ENCODE measurements at regions not wholly inside any gene's neighbourhood (a gene's known extent, or its start where the extent isn't known, plus 50 kb on each side); places are given as distances from the start of the nearest gene placed in this dataset.
A peak's percentile ranks its signal among the peaks of the same experiment; 100 is the strongest.

- ChIA-PET CTCF (interaction anchor here (0.7 to 1.2 kb wide), 3 partner anchors 8 to 367 kb away, joined by 3 to 15 read pairs (median 3); no protein-coding TSS in a partner anchor), POLR2A (ENCODE audit: low non-redundant PET) (no interaction called here)
- intact Hi-C loops (cut with micrococcal nuclease; ENCODE audit: unreplicated experiment) = loop anchor here (1.0 to 2.0 kb wide), 3 partner anchors 221 to 665 kb away; no protein-coding TSS in a partner anchor
- no peaks in the 10 kb centered on the region for H3K4me1 ChIP-seq (ENCODE audit: insufficient read depth, low read length, poor library complexity, severe bottlenecking)
- H3K4me3 ChIP-seq (ENCODE audit: low read depth, low read length, poor library complexity, severe bottlenecking) = no peak overlapping the region
- H3K9me3 ChIP-seq (ENCODE audit: low read depth, low read length, poor library complexity, severe bottlenecking) = no peaks in the 10 kb centered on the region
- peak; percentile 92 for TF ChIP-seq CTCF (conservative IDR thresholded peaks at IDR 0.05; ENCODE audit: low read depth, low read length)
- no peak for TF ChIP-seq EZH2 (IDR thresholded peaks at IDR 0.05; ENCODE audit: borderline replicate concordance, low read depth, low read length, poor library complexity, severe bottlenecking)
- DNase-seq (ENCODE audit: low spot score) = peak; percentile 74
- H3K27me3 ChIP-seq (replicated peaks; ENCODE audit: insufficient read depth, low read depth, low read length, poor library complexity) = peaks cover 24% of the 10 kb centered on the region
- no TSS peak for BruUV-seq (replicated peaks)
- H3K36me3 ChIP-seq (ENCODE audit: insufficient read depth, low read length, poor library complexity, severe bottlenecking) = no peaks in the 10 kb centered on the region
- no peak overlapping the region for H3K27ac ChIP-seq (ENCODE audit: low read depth, low read length, poor library complexity, severe bottlenecking)
These were observed 61.5 kb downstream of the TBXT start for GRCh38 chr6:166106076-166106686.

GRCh38 chr6:166105341-166106075 lies 62.1 kb downstream of the TBXT start:
- Histone ChIP-seq H3K36me3 (ENCODE audit: insufficient read depth, low read length, poor library complexity, severe bottlenecking) (no peaks in the 10 kb centered on the region), H3K4me3 (ENCODE audit: low read depth, low read length, poor library complexity, severe bottlenecking) (no peak overlapping the region), H3K4me1 (ENCODE audit: insufficient read depth, low read length, poor library complexity, severe bottlenecking) (no peaks in the 10 kb centered on the region), H3K9me3 (ENCODE audit: low read depth, low read length, poor library complexity, severe bottlenecking) (no peaks in the 10 kb centered on the region), H3K27ac (ENCODE audit: low read depth, low read length, poor library complexity, severe bottlenecking) (no peak overlapping the region), H3K27me3 (replicated peaks; ENCODE audit: insufficient read depth, low read depth, low read length, poor library complexity) (peaks cover 19% of the 10 kb centered on the region)
- BruUV-seq (replicated peaks) = no TSS peak
- ChIA-PET CTCF (interaction anchor here (1.2 kb wide), 2 partner anchors 8 to 222 kb away, joined by 3 to 15 read pairs; no protein-coding TSS in a partner anchor), POLR2A (ENCODE audit: low non-redundant PET) (no interaction called here)
- intact Hi-C loops (cut with micrococcal nuclease; ENCODE audit: unreplicated experiment) = loop anchor here (1.0 to 2.0 kb wide), 3 partner anchors 220 to 665 kb away; no protein-coding TSS in a partner anchor
- TF ChIP-seq EZH2 (IDR thresholded peaks at IDR 0.05; ENCODE audit: borderline replicate concordance, low read depth, low read length, poor library complexity, severe bottlenecking) = no peak
- no peak for TF ChIP-seq CTCF (conservative IDR thresholded peaks at IDR 0.05; ENCODE audit: low read depth, low read length)
- no peak for DNase-seq (ENCODE audit: low spot score)

- ChIA-PET POLR2A (ENCODE audit: low non-redundant PET) (no interaction called here), CTCF (interaction anchor here (0.8 kb wide), 1 partner anchor 220 kb away, joined by 3 read pairs; no protein-coding TSS in a partner anchor)
- H3K4me1 ChIP-seq (ENCODE audit: insufficient read depth, low read length, poor library complexity, severe bottlenecking) = no peaks in the 10 kb centered on the region
- H3K27ac ChIP-seq (ENCODE audit: low read depth, low read length, poor library complexity, severe bottlenecking) = no peak overlapping the region
- no TSS peak for BruUV-seq (replicated peaks)
- intact Hi-C loops (cut with micrococcal nuclease; ENCODE audit: unreplicated experiment) = no loop called here
- H3K4me3 ChIP-seq (ENCODE audit: low read depth, low read length, poor library complexity, severe bottlenecking) = no peak overlapping the region
- H3K27me3 ChIP-seq (replicated peaks; ENCODE audit: insufficient read depth, low read depth, low read length, poor library complexity) = peaks cover 13% of the 10 kb centered on the region
- H3K9me3 ChIP-seq (ENCODE audit: low read depth, low read length, poor library complexity, severe bottlenecking) = no peaks in the 10 kb centered on the region
- TF ChIP-seq EZH2 (IDR thresholded peaks at IDR 0.05; ENCODE audit: borderline replicate concordance, low read depth, low read length, poor library complexity, severe bottlenecking) = no peak
- no peak for TF ChIP-seq CTCF (conservative IDR thresholded peaks at IDR 0.05; ENCODE audit: low read depth, low read length)
- DNase-seq (ENCODE audit: low spot score) = no peak
- no peaks in the 10 kb centered on the region for H3K36me3 ChIP-seq (ENCODE audit: insufficient read depth, low read length, poor library complexity, severe bottlenecking)
These were observed 62.8 kb downstream of the TBXT start for GRCh38 chr6:166104872-166105271.

Data from A673 (cell line).